Panc1 (cell line): ENCODE measurements at regions not wholly inside any gene's neighbourhood (a gene's known extent, or its start where the extent isn't known, plus 50 kb on each side); places are given as distances from the start of the nearest gene placed in this dataset.

Experiments used
- POLR2AphosphoS5 ChIP-seq: IDR thresholded peaks from 2 replicates; pipeline ENCODE4 v1.6.1; 2012; ENCODE audit warnings: mild to moderate bottlenecking, low read depth, low read length, moderate library complexity
- SIN3A ChIP-seq: IDR thresholded peaks from 2 replicates; pipeline ENCODE4 v1.6.1; 2012; ENCODE audit warnings: low read depth, mild to moderate bottlenecking, low read length, moderate library complexity, borderline replicate concordance; ENCODE audit not compliant: insufficient read depth
- TF ChIP-seq, protein P1 (sequence below): fragments of 450-650 bp; IDR thresholded peaks from 2 replicates; pipeline ENCODE4 v1.5.1; 2017; ENCODE audit warnings: mild to moderate bottlenecking
- TF ChIP-seq, protein P2 (sequence below), 2 experiments: IDR thresholded peaks; 2 replicates each; pipeline ENCODE4 v1.6.1; 2011 to 2012; ENCODE audit warnings: low read depth in 2 of 2, control low read depth in 1 of 2, low read length in 1 of 2, mild to moderate bottlenecking in 1 of 2, moderate library complexity in 1 of 2; ENCODE audit not compliant: insufficient read depth in 1 of 2

DNA sequence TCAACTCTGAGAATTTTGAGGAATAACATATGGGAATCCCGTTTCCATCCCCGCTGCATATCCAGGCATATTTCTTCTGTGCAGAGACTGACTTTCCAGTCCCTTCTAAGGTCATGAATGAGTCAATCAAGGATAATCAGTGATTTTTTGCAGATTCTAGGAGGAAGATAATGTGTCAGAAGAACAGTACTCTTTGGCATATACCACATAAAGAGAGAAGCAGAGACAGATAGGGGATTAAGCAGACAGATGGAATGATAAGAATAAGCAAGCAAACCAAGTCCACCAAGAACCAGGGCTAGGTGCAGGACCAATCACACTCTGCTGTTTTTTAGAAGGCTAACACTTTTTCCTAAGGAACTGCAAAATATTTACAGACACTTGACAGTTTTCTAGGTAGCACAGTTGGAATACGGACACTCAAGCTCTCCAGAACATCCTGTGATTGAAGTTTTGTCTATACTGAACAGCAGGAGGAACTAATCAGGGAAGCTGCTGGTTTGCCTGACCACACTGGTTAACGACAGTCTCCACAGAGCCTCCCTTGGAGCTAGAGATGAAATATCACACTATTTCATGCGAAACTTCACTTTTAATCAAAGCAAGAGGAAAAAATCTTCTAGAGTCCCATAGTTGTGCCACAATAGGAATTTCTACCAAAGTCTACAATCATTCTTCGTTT lies 450.0 kb upstream of the KCNMB2 start:
- TF ChIP-seq, protein P1, sequence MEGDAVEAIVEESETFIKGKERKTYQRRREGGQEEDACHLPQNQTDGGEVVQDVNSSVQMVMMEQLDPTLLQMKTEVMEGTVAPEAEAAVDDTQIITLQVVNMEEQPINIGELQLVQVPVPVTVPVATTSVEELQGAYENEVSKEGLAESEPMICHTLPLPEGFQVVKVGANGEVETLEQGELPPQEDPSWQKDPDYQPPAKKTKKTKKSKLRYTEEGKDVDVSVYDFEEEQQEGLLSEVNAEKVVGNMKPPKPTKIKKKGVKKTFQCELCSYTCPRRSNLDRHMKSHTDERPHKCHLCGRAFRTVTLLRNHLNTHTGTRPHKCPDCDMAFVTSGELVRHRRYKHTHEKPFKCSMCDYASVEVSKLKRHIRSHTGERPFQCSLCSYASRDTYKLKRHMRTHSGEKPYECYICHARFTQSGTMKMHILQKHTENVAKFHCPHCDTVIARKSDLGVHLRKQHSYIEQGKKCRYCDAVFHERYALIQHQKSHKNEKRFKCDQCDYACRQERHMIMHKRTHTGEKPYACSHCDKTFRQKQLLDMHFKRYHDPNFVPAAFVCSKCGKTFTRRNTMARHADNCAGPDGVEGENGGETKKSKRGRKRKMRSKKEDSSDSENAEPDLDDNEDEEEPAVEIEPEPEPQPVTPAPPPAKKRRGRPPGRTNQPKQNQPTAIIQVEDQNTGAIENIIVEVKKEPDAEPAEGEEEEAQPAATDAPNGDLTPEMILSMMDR = no peak
- TF ChIP-seq, protein P2, sequence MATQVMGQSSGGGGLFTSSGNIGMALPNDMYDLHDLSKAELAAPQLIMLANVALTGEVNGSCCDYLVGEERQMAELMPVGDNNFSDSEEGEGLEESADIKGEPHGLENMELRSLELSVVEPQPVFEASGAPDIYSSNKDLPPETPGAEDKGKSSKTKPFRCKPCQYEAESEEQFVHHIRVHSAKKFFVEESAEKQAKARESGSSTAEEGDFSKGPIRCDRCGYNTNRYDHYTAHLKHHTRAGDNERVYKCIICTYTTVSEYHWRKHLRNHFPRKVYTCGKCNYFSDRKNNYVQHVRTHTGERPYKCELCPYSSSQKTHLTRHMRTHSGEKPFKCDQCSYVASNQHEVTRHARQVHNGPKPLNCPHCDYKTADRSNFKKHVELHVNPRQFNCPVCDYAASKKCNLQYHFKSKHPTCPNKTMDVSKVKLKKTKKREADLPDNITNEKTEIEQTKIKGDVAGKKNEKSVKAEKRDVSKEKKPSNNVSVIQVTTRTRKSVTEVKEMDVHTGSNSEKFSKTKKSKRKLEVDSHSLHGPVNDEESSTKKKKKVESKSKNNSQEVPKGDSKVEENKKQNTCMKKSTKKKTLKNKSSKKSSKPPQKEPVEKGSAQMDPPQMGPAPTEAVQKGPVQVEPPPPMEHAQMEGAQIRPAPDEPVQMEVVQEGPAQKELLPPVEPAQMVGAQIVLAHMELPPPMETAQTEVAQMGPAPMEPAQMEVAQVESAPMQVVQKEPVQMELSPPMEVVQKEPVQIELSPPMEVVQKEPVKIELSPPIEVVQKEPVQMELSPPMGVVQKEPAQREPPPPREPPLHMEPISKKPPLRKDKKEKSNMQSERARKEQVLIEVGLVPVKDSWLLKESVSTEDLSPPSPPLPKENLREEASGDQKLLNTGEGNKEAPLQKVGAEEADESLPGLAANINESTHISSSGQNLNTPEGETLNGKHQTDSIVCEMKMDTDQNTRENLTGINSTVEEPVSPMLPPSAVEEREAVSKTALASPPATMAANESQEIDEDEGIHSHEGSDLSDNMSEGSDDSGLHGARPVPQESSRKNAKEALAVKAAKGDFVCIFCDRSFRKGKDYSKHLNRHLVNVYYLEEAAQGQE (IDR thresholded peaks at IDR 0.05; ENCODE audit: insufficient read depth in 1 of 2, low read depth in 2 of 2, low read length in 1 of 2) = no peak
- no peak for TF ChIP-seq POLR2AphosphoS5
- no peak for TF ChIP-seq SIN3A
